Fibroblast of peridontal ligament (primary cell): ENCODE measurements at regions not wholly inside any gene's neighbourhood (a gene's known extent, or its start where the extent isn't known, plus 50 kb on each side); places are given as distances from the start of the nearest gene placed in this dataset.
"Not testable (repeated sequence)": the region's sequence is repeated elsewhere in the genome, so short reads cannot be mapped to it uniquely, and the experiment has no call there.

Experiments
- DNase-seq: peaks from one replicate; pipeline ENCODE4 v3.0.0-alpha.2; 2010; ENCODE audit errors: extremely low read depth

GRCh38 chr1:57590978-57591377 lies 167.1 kb upstream of the DAB1 start:
- DNase-seq = no peak

- DNase-seq = no peak
These were observed 163.0 kb upstream of the DAB1 start for GRCh38 chr1:57586842-57587241.

GRCh38 chr1:57578680-57579079 lies 154.8 kb upstream of the DAB1 start:
- no peak for DNase-seq

- no peak for DNase-seq
These were observed 154.2 kb upstream of the DAB1 start for GRCh38 chr1:57578099-57578498.

- DNase-seq = no peak
These were observed 152.9 kb upstream of the DAB1 start for GRCh38 chr1:57576756-57577155.

- no peak for DNase-seq
These were observed 148.2 kb upstream of the DAB1 start for GRCh38 chr1:57572016-57572415.

GRCh38 chr1:57558066-57558465 lies 134.2 kb upstream of the DAB1 start:
- DNase-seq = not testable (repeated sequence)

- DNase-seq = no peak
These were observed 129.8 kb upstream of the DAB1 start for GRCh38 chr1:57553666-57554065.

GRCh38 chr1:57551476-57551875 lies 127.6 kb upstream of the DAB1 start:
- DNase-seq = no peak

- no peak for DNase-seq
These were observed 126.2 kb upstream of the DAB1 start for GRCh38 chr1:57550092-57550491.

GRCh38 chr1:57549300-57549699 lies 125.4 kb upstream of the DAB1 start:
- DNase-seq = no peak

GRCh38 chr1:57546549-57547330 lies 122.9 kb upstream of the DAB1 start:
- no peak for DNase-seq

- no peak for DNase-seq
These were observed 120.5 kb upstream of the DAB1 start for GRCh38 chr1:57544345-57544744.

GRCh38 chr1:57536749-57537423 lies 113.0 kb upstream of the DAB1 start:
- DNase-seq = no peak

GRCh38 chr1:57532299-57532698 lies 108.4 kb upstream of the DAB1 start:
- no peak for DNase-seq

GRCh38 chr1:57530911-57531260 lies 107.0 kb upstream of the DAB1 start:
- DNase-seq = not testable (repeated sequence)

GRCh38 chr1:57530206-57530910 lies 106.5 kb upstream of the DAB1 start:
- DNase-seq = no peak

GRCh38 chr1:57522575-57522974 lies 98.7 kb upstream of the DAB1 start:
- no peak for DNase-seq

GRCh38 chr1:57520743-57521515 lies 97.1 kb upstream of the DAB1 start:
- DNase-seq = no peak

GRCh38 chr1:57518496-57518895 lies 94.6 kb upstream of the DAB1 start:
- DNase-seq = no peak

GRCh38 chr1:57517587-57518374 lies 93.9 kb upstream of the DAB1 start:
- DNase-seq = no peak
